ENCODE measurements at regions not wholly inside any gene's neighbourhood (a gene's known extent, or its start where the extent isn't known, plus 50 kb on each side); places are given as distances from the start of the nearest gene placed in this dataset.

- TF ChIP-seq, protein P1, sequence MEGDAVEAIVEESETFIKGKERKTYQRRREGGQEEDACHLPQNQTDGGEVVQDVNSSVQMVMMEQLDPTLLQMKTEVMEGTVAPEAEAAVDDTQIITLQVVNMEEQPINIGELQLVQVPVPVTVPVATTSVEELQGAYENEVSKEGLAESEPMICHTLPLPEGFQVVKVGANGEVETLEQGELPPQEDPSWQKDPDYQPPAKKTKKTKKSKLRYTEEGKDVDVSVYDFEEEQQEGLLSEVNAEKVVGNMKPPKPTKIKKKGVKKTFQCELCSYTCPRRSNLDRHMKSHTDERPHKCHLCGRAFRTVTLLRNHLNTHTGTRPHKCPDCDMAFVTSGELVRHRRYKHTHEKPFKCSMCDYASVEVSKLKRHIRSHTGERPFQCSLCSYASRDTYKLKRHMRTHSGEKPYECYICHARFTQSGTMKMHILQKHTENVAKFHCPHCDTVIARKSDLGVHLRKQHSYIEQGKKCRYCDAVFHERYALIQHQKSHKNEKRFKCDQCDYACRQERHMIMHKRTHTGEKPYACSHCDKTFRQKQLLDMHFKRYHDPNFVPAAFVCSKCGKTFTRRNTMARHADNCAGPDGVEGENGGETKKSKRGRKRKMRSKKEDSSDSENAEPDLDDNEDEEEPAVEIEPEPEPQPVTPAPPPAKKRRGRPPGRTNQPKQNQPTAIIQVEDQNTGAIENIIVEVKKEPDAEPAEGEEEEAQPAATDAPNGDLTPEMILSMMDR (IDR thresholded peaks at IDR 0.05; ENCODE audit: borderline replicate concordance, extremely low read depth, low read length, poor library complexity, severe bottlenecking): no peak
- no peak for TF ChIP-seq EZH2 (IDR thresholded peaks at IDR 0.05; ENCODE audit: borderline replicate concordance, low read depth, low read length, severe bottlenecking)
Observed at GRCh38 chr18:25493401-25493800, 141.4 kb upstream of the ZNF521 start.
